ENCODE measurements at regions not wholly inside any gene's neighbourhood (a gene's known extent, or its start where the extent isn't known, plus 50 kb on each side); places are given as distances from the start of the nearest gene placed in this dataset.
"Not testable (repeated sequence)": the region's sequence is repeated elsewhere in the genome, so short reads cannot be mapped to it uniquely, and the experiment has no call there.

GRCh38 chr5:164482351-164482750 is 976.9 kb downstream of the MAT2B start:
- no peak for TF ChIP-seq POLR2A (IDR thresholded peaks at IDR 0.05; ENCODE audit: low read depth, low read length)
- FAIRE-seq: no peak
- DNase-seq (ENCODE audit: insufficient read length, low spot score): no peak

- DNase-seq (ENCODE audit: insufficient read length, low spot score) (no peak), FAIRE-seq (no peak)
- TF ChIP-seq POLR2A (IDR thresholded peaks at IDR 0.05; ENCODE audit: low read depth, low read length): no peak
Measured at GRCh38 chr5:164484948-164485347, 979.5 kb downstream of the MAT2B start.

- FAIRE-seq (no peak), DNase-seq (ENCODE audit: insufficient read length, low spot score) (no peak)
- no peak for TF ChIP-seq POLR2A (IDR thresholded peaks at IDR 0.05; ENCODE audit: low read depth, low read length)
Measured at GRCh38 chr5:164487939-164488338, 982.5 kb downstream of the MAT2B start.

GRCh38 chr5:164497311-164498064 is 992.1 kb downstream of the MAT2B start:
- TF ChIP-seq POLR2A (IDR thresholded peaks at IDR 0.05; ENCODE audit: low read depth, low read length): no peak
- DNase-seq (ENCODE audit: insufficient read length, low spot score): no peak
- FAIRE-seq: no peak

- FAIRE-seq: no peak
Measured at GRCh38 chr5:164498438-164498837, 993.0 kb downstream of the MAT2B start.

GRCh38 chr5:164500856-164501255 is 995.4 kb downstream of the MAT2B start:
- no peak for TF ChIP-seq POLR2A (IDR thresholded peaks at IDR 0.05; ENCODE audit: low read depth, low read length)
- DNase-seq (ENCODE audit: insufficient read length, low spot score): no peak
- no peak for FAIRE-seq

More at GRCh38 chr5:164498438-164498837, 993.0 kb downstream of the MAT2B start:
- DNase-seq (ENCODE audit: insufficient read length, low spot score): no peak
- no peak for TF ChIP-seq POLR2A (IDR thresholded peaks at IDR 0.05; ENCODE audit: low read depth, low read length)

- no peak for TF ChIP-seq POLR2A (IDR thresholded peaks at IDR 0.05; ENCODE audit: low read depth, low read length)
- FAIRE-seq (no peak), DNase-seq (ENCODE audit: insufficient read length, low spot score) (no peak)
Measured at GRCh38 chr5:164501344-164501743, 995.9 kb downstream of the MAT2B start.

- FAIRE-seq (peak; percentile 85), DNase-seq (ENCODE audit: insufficient read length, low spot score) (peak; percentile 7)
- no peak for TF ChIP-seq POLR2A (IDR thresholded peaks at IDR 0.05; ENCODE audit: low read depth, low read length)
Measured at GRCh38 chr5:164504141-164504772, 998.8 kb downstream of the MAT2B start.

- no peak for DNase-seq (ENCODE audit: insufficient read length, low spot score)
- no peak for FAIRE-seq
- TF ChIP-seq POLR2A (IDR thresholded peaks at IDR 0.05; ENCODE audit: low read depth, low read length): no peak
Measured at GRCh38 chr5:164505791-164506190, 1000.4 kb downstream of the MAT2B start.

- no peak for DNase-seq (ENCODE audit: insufficient read length, low spot score)
- TF ChIP-seq POLR2A (IDR thresholded peaks at IDR 0.05; ENCODE audit: low read depth, low read length): no peak
- no peak for FAIRE-seq
Measured at GRCh38 chr5:164518067-164518740, 1012.8 kb downstream of the MAT2B start.

GRCh38 chr5:164518741-164519080 is 1013.3 kb downstream of the MAT2B start:
- DNase-seq (ENCODE audit: insufficient read length, low spot score) (no peak), FAIRE-seq (no peak)
- no peak for TF ChIP-seq POLR2A (IDR thresholded peaks at IDR 0.05; ENCODE audit: low read depth, low read length)

- no peak for TF ChIP-seq POLR2A (IDR thresholded peaks at IDR 0.05; ENCODE audit: low read depth, low read length)
- DNase-seq (ENCODE audit: insufficient read length, low spot score) (no peak), FAIRE-seq (no peak)
Measured at GRCh38 chr5:164532235-164532900, 1026.9 kb downstream of the MAT2B start.

- DNase-seq (ENCODE audit: insufficient read length, low spot score); FAIRE-seq: not testable (repeated sequence)
Measured at GRCh38 chr5:164533426-164533825, 1028.0 kb downstream of the MAT2B start.

- FAIRE-seq (no peak), DNase-seq (ENCODE audit: insufficient read length, low spot score) (no peak)
- TF ChIP-seq POLR2A (IDR thresholded peaks at IDR 0.05; ENCODE audit: low read depth, low read length): no peak
Measured at GRCh38 chr5:164540174-164540573, 1034.8 kb downstream of the MAT2B start.

Measured in H54 (cell line).